HepG2 (cell line): ENCODE measurements at regions not wholly inside any gene's neighbourhood (a gene's known extent, or its start where the extent isn't known, plus 50 kb on each side); places are given as distances from the start of the nearest gene placed in this dataset.

Experiments used
- ATAC-seq: fragments of 200-7000 bp; cut with Tn5 transposase; 3 replicates; pipeline ENCODE4 v1.9.1; 2020; ENCODE audit warnings: mild to moderate bottlenecking, moderate library complexity
- BruUV-seq: library from RNA; stranded (reverse); fragments of 400-500 nt; replicated peaks from 2 replicates; lab custom pipeline; 2021; lab: Mats Ljungman, UMichigan
- CTCF ChIA-PET: fragments of 300-600 bp; formaldehyde crosslinking; extraction: SDS; loops from one replicate; lab custom pipeline; 2021; ENCODE audit warnings: low total read pairs, inconsistent platforms, low intra/inter-chr PET ratio; lab: Yijun Ruan, JAX
- POLR2A ChIA-PET: fragments of 350-600 bp; sonication (Branson Sonifier 250); formaldehyde crosslinking; loops from one replicate; lab custom pipeline; 2020; ENCODE audit warnings: antibody characterized with exemption, inconsistent platforms; lab: Yijun Ruan, JAX
- DNase-seq: peaks from one replicate; pipeline ENCODE4 v3.0.0-alpha.2; 2015; ENCODE audit warnings: low spot score
- FAIRE-seq: peaks from 3 replicates; lab custom pipeline; 2011; peaks lifted over from hg19 to GRCh38; lab: Jason Lieb, UNC
- H2AFZ ChIP-seq: one replicate; pipeline ENCODE4 v1.6.1; 2011; ENCODE audit warnings: low read length, inconsistent platforms
- H3K27ac ChIP-seq: fragments of 300-600 bp; 3 replicates; pipeline ENCODE4 v1.8.0; 2011; ENCODE audit warnings: mixed run types, mild to moderate bottlenecking, mixed read lengths, low read length, inconsistent platforms; ENCODE audit not compliant: insufficient read depth; ENCODE audit errors: extremely low read length
- H3K27me3 ChIP-seq, 2 experiments: fragments of 200-600 bp in 1 of 2; 2 replicates in 1 of 2; 3 replicates in 1 of 2; pipeline versions ENCODE4 v1.6.0 to v1.8.0; 2011; ENCODE audit warnings: low read length in 2 of 2, mild to moderate bottlenecking in 2 of 2, moderate library complexity in 2 of 2, inconsistent platforms in 1 of 2; ENCODE audit not compliant: insufficient read depth in 2 of 2, control insufficient read depth in 1 of 2
- H3K36me3 ChIP-seq, 2 experiments: fragments of 200-600 bp in 1 of 2; replicated peaks in 1 of 2; 2 replicates in 1 of 2; 3 replicates in 1 of 2; pipeline versions ENCODE4 v1.5.1 to v1.8.0; 2011; ENCODE audit warnings: low read length in 2 of 2, inconsistent platforms in 1 of 2; ENCODE audit not compliant: insufficient read depth in 2 of 2, control insufficient read depth in 1 of 2
- H3K4me1 ChIP-seq: 2 replicates; pipeline ENCODE4 v1.5.1; 2012; ENCODE audit warnings: low read length, inconsistent platforms; ENCODE audit not compliant: insufficient read depth
- H3K4me2 ChIP-seq: 2 replicates; pipeline ENCODE4 v1.6.0; 2011; ENCODE audit warnings: low read depth, low read length, inconsistent platforms
- H3K4me3 ChIP-seq, 3 experiments: fragments of 200-600 bp in 1 of 3; sonication (generic), shearing (Covaris generic) in 1 of 3; replicated peaks in 1 of 3; 2 replicates each; pipeline ENCODE4 v1.5.1; 2011 to 2016; ENCODE audit warnings: low read length in 3 of 3, inconsistent platforms in 2 of 3, low read depth in 2 of 3, mild to moderate bottlenecking in 2 of 3, control low read depth in 1 of 3, mixed read lengths in 1 of 3; ENCODE audit not compliant: insufficient read depth in 1 of 3
- H3K79me2 ChIP-seq: one replicate; pipeline ENCODE4 v1.6.1; 2011; ENCODE audit warnings: low read length, inconsistent platforms; ENCODE audit not compliant: insufficient read depth
- H3K9ac ChIP-seq: 2 replicates; pipeline ENCODE4 v1.6.0; 2011; ENCODE audit warnings: mild to moderate bottlenecking, low read depth, low read length, inconsistent platforms; ENCODE audit not compliant: insufficient read depth
- H3K9me3 ChIP-seq: 2 replicates; pipeline ENCODE4 v1.5.1; 2012; ENCODE audit warnings: mild to moderate bottlenecking, low read length
- H4K20me1 ChIP-seq: 2 replicates; pipeline ENCODE4 v1.6.0; 2011; ENCODE audit warnings: inconsistent platforms, mild to moderate bottlenecking, low read length, moderate library complexity; ENCODE audit not compliant: insufficient read depth
- AHR ChIP-seq: IDR thresholded peaks from 2 replicates; pipeline ENCODE4 v1.6.1; 2018; ENCODE audit warnings: missing genetic modification reagents, missing compliant biosample characterization
- ARNT2 ChIP-seq: sonication (generic); formaldehyde crosslinking; IDR thresholded peaks from 2 replicates; pipeline ENCODE4 v1.8.0; 2022; ENCODE audit warnings: mild to moderate bottlenecking, low read depth, missing genetic modification reagents, moderate library complexity
- CHCHD3 ChIP-seq: sonication (generic); formaldehyde crosslinking; IDR thresholded peaks from 2 replicates; pipeline ENCODE4 v1.8.0; 2022; ENCODE audit warnings: mild to moderate bottlenecking, missing genetic modification reagents, moderate library complexity
- GTF3A ChIP-seq: sonication (generic); formaldehyde crosslinking; conservative IDR thresholded peaks from 2 replicates; pipeline ENCODE4 v1.4.0; 2020; ENCODE audit warnings: mild to moderate bottlenecking, missing genetic modification reagents
- MAZ ChIP-seq, 2 experiments: sonication (generic) in 1 of 2; formaldehyde crosslinking in 1 of 2; IDR thresholded peaks; 2 replicates each; pipeline versions ENCODE4 v1.5.0 to v1.6.1; 2012 to 2020; ENCODE audit warnings: low read depth in 2 of 2, mild to moderate bottlenecking in 2 of 2, borderline replicate concordance in 1 of 2, improper control_type of control experiment in 1 of 2, low read length in 1 of 2, missing genetic modification reagents in 1 of 2, moderate library complexity in 1 of 2
- NCOA1 ChIP-seq: sonication (generic); formaldehyde crosslinking; IDR thresholded peaks from 2 replicates; pipeline ENCODE4 v1.9.0; 2021; ENCODE audit warnings: missing genetic modification reagents
- SIX1 ChIP-seq: sonication (generic); formaldehyde crosslinking; IDR thresholded peaks from 2 replicates; pipeline ENCODE4 v1.4.0; 2020; ENCODE audit warnings: missing genetic modification reagents, borderline replicate concordance
- SIX4 ChIP-seq: sonication (generic); formaldehyde crosslinking; IDR thresholded peaks from 2 replicates; pipeline ENCODE4 v1.4.0; 2020; ENCODE audit warnings: missing genetic modification reagents
- SMYD3 ChIP-seq: sonication (generic); formaldehyde crosslinking; IDR thresholded peaks from 2 replicates; pipeline ENCODE4 v1.8.1; 2023; ENCODE audit warnings: mild to moderate bottlenecking, missing genetic modification reagents
- ZNF12 ChIP-seq: sonication (generic); formaldehyde crosslinking; IDR thresholded peaks from 2 replicates; pipeline ENCODE4 v1.5.0; 2020; ENCODE audit warnings: missing genetic modification reagents
- ZNF253 ChIP-seq: sonication (generic); formaldehyde crosslinking; IDR thresholded peaks from 2 replicates; pipeline ENCODE4 v1.8.0; 2022; ENCODE audit warnings: mild to moderate bottlenecking, missing genetic modification reagents, borderline replicate concordance
- ZNF263 ChIP-seq: sonication (generic); formaldehyde crosslinking; IDR thresholded peaks from 2 replicates; pipeline ENCODE4 v1.4.0; 2020; ENCODE audit warnings: missing genetic modification reagents
- ZNF264 ChIP-seq: sonication (generic); formaldehyde crosslinking; IDR thresholded peaks from 2 replicates; pipeline ENCODE4 v1.4.0; 2020; ENCODE audit warnings: missing genetic modification reagents
- ZNF746 ChIP-seq: sonication (generic); formaldehyde crosslinking; IDR thresholded peaks from 2 replicates; pipeline ENCODE4 v1.8.0; 2022; ENCODE audit warnings: mild to moderate bottlenecking, missing genetic modification reagents
- WGBS: methylation state at CpG from one replicate; pipeline ENCODE4 v1.1.6; 2017; ENCODE audit warnings: low lambda C conversion rate; 5-methylcytosine and 5-hydroxymethylcytosine counted together
- in situ Hi-C: cut with HindIII; loops from 2 replicates; pipeline ENCODE4 v1.10.0; 2017; ENCODE audit warnings: low pct_unique_long_range_greater_than_20kb; ENCODE audit not compliant: extremely low pct_ligation_motif_present
- intact Hi-C: fragments of 100-400 bp; cut with micrococcal nuclease; formaldehyde crosslinking; loops from one replicate; pipeline ENCODE4 v1.10.0; 2022; ENCODE audit not compliant: unreplicated experiment
- TF ChIP-seq, protein P1 (sequence below): sonication (generic); formaldehyde crosslinking; IDR thresholded peaks from 2 replicates; pipeline ENCODE4 v1.4.0; 2020; ENCODE audit warnings: mild to moderate bottlenecking, missing genetic modification reagents
- TF ChIP-seq, protein P2 (sequence below): sonication (generic); formaldehyde crosslinking; IDR thresholded peaks from 2 replicates; pipeline ENCODE4 v1.4.0; 2020; ENCODE audit warnings: missing genetic modification reagents
- TF ChIP-seq, protein P3 (sequence below): sonication (generic); formaldehyde crosslinking; IDR thresholded peaks from 2 replicates; pipeline ENCODE4 v1.4.0; 2020; ENCODE audit warnings: missing genetic modification reagents, mild to moderate bottlenecking, borderline replicate concordance

DNA sequence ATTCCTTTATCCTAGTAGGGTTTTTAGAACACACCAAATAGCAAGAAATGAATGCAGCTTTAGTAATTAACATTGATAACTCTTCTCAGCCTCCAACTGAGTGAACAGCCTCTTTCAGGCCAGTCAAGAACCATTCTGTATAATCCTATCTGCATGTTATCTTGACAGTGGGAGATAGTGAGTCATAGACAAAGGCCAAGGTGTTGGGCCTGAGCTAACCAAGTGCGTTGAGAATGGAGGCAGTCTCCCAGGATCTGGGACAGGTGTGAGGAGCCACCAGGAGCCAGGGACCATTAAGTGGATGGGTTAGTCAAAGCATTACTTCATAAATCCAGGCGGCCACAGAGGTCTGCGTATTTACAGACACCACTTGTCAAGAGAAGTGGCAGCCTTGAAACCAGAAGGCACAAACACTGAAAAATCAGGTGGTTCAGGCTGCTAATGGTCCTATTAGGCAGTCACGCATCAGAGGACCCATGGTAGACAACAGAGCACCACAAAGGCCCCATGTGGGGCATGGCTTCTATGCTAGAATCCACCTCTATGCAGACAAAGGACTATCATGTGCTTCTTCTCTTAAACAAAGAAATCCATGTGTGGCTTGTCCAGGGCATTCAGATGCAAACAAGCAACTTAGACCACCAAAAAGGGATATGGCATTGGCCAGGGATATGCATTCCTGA lies 409.7 kb upstream of the PIK3R1 start:
- Histone ChIP-seq H3K27ac (no peak overlapping the region), H3K9me3 (no peaks in the 10 kb centered on the region), H4K20me1 (no peaks in the 10 kb centered on the region), H3K4me2 (no peak overlapping the region), H3K79me2 (no peaks in the 10 kb centered on the region), H3K27me3 (no peaks in the 10 kb centered on the region), H3K4me3 (no peak overlapping the region), H3K9ac (no peak overlapping the region), H3K4me1 (no peaks in the 10 kb centered on the region), H2AFZ (no peak overlapping the region), H3K36me3 (no peaks in the 10 kb centered on the region)
- DNase-seq (no peak), ATAC-seq (no peak), FAIRE-seq (no peak)
- intact Hi-C loops = no loop called here
- POLR2A ChIA-PET = no interaction called here
- no CpG with 5 or more reads among the region's 4 CpGs for WGBS
- in situ Hi-C loops = no loop called here
- CTCF ChIA-PET = no interaction called here
- BruUV-seq = no TSS peak
- no peak for TF ChIP-seq SIX4 (CRISPR knock-in tag)
- no peak for TF ChIP-seq ZNF12 (CRISPR knock-in tag)
- TF ChIP-seq, protein P1, sequence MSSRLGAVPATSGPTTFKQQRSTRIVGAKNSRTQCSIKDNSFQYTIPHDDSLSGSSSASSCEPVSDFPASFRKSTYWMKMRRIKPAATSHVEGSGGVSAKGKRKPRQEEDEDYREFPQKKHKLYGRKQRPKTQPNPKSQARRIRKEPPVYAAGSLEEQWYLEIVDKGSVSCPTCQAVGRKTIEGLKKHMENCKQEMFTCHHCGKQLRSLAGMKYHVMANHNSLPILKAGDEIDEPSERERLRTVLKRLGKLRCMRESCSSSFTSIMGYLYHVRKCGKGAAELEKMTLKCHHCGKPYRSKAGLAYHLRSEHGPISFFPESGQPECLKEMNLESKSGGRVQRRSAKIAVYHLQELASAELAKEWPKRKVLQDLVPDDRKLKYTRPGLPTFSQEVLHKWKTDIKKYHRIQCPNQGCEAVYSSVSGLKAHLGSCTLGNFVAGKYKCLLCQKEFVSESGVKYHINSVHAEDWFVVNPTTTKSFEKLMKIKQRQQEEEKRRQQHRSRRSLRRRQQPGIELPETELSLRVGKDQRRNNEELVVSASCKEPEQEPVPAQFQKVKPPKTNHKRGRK (CRISPR knock-in tag) = no peak
- TF ChIP-seq SIX1 = no peak
- TF ChIP-seq, protein P2, sequence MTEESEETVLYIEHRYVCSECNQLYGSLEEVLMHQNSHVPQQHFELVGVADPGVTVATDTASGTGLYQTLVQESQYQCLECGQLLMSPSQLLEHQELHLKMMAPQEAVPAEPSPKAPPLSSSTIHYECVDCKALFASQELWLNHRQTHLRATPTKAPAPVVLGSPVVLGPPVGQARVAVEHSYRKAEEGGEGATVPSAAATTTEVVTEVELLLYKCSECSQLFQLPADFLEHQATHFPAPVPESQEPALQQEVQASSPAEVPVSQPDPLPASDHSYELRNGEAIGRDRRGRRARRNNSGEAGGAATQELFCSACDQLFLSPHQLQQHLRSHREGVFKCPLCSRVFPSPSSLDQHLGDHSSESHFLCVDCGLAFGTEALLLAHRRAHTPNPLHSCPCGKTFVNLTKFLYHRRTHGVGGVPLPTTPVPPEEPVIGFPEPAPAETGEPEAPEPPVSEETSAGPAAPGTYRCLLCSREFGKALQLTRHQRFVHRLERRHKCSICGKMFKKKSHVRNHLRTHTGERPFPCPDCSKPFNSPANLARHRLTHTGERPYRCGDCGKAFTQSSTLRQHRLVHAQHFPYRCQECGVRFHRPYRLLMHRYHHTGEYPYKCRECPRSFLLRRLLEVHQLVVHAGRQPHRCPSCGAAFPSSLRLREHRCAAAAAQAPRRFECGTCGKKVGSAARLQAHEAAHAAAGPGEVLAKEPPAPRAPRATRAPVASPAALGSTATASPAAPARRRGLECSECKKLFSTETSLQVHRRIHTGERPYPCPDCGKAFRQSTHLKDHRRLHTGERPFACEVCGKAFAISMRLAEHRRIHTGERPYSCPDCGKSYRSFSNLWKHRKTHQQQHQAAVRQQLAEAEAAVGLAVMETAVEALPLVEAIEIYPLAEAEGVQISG (CRISPR knock-in tag) = no peak
- TF ChIP-seq, protein P3, sequence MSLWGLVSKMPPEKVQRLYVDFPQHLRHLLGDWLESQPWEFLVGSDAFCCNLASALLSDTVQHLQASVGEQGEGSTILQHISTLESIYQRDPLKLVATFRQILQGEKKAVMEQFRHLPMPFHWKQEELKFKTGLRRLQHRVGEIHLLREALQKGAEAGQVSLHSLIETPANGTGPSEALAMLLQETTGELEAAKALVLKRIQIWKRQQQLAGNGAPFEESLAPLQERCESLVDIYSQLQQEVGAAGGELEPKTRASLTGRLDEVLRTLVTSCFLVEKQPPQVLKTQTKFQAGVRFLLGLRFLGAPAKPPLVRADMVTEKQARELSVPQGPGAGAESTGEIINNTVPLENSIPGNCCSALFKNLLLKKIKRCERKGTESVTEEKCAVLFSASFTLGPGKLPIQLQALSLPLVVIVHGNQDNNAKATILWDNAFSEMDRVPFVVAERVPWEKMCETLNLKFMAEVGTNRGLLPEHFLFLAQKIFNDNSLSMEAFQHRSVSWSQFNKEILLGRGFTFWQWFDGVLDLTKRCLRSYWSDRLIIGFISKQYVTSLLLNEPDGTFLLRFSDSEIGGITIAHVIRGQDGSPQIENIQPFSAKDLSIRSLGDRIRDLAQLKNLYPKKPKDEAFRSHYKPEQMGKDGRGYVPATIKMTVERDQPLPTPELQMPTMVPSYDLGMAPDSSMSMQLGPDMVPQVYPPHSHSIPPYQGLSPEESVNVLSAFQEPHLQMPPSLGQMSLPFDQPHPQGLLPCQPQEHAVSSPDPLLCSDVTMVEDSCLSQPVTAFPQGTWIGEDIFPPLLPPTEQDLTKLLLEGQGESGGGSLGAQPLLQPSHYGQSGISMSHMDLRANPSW = no peak
- TF ChIP-seq SMYD3 (CRISPR knock-in tag) = no peak
- no peak for TF ChIP-seq MAZ (IDR thresholded peaks at IDR 0.05; ENCODE audit: borderline replicate concordance, low read depth, low read length)
- TF ChIP-seq MAZ (CRISPR knock-in tag; IDR thresholded peaks at IDR 0.05; ENCODE audit: low read depth) = no peak
- TF ChIP-seq NCOA1 (CRISPR knock-in tag) = no peak
- TF ChIP-seq ZNF746 (CRISPR knock-in tag) = no peak
- no peak for TF ChIP-seq ZNF253
- no peak for TF ChIP-seq ARNT2 (CRISPR knock-in tag)
- no peak for TF ChIP-seq AHR (CRISPR knock-in tag)
- TF ChIP-seq GTF3A (CRISPR knock-in tag) = no peak
- no peak for TF ChIP-seq ZNF264 (CRISPR knock-in tag)
- no peak for TF ChIP-seq CHCHD3 (CRISPR knock-in tag)
- no peak for TF ChIP-seq ZNF263 (CRISPR knock-in tag)
